H9 (cell line): ENCODE measurements at regions not wholly inside any gene's neighbourhood (a gene's known extent, or its start where the extent isn't known, plus 50 kb on each side); places are given as distances from the start of the nearest gene placed in this dataset.

ENCODE experiments used
- DNase-seq: peaks from one replicate; pipeline ENCODE4 v3.0.0-alpha.2; 2017
- H2AFZ ChIP-seq: one replicate; pipeline ENCODE4 v1.6.1; 2013; ENCODE audit warnings: mild to moderate bottlenecking, low read length, control low read depth, moderate library complexity
- H2AK5ac ChIP-seq: 2 replicates; pipeline ENCODE4 v1.6.1; 2013; ENCODE audit warnings: low read length, control low read depth, mixed read lengths; ENCODE audit not compliant: insufficient read length
- H2BK120ac ChIP-seq: one replicate; pipeline ENCODE4 v1.6.1; 2013; ENCODE audit warnings: low read depth, mild to moderate bottlenecking, low read length, control low read depth, inconsistent platforms; ENCODE audit not compliant: poor library complexity, severe bottlenecking
- H2BK12ac ChIP-seq: 2 replicates; pipeline ENCODE4 v1.6.1; 2013; ENCODE audit warnings: low read length, control low read depth, mixed read lengths, low read depth; ENCODE audit not compliant: insufficient read length
- H2BK15ac ChIP-seq: 2 replicates; pipeline ENCODE4 v1.6.1; 2013; ENCODE audit warnings: low read depth, low read length, control low read depth
- H2BK20ac ChIP-seq: one replicate; pipeline ENCODE4 v1.6.1; 2013; ENCODE audit warnings: low read depth, mild to moderate bottlenecking, low read length, control low read depth, inconsistent platforms; ENCODE audit not compliant: poor library complexity, severe bottlenecking
- H2BK5ac ChIP-seq: 2 replicates; pipeline ENCODE4 v1.6.1; 2013; ENCODE audit warnings: low read length, control low read depth, mixed read lengths; ENCODE audit not compliant: insufficient read length
- H3K14ac ChIP-seq: 2 replicates; pipeline ENCODE4 v1.6.1; 2013; ENCODE audit warnings: low read length, control low read depth; ENCODE audit not compliant: insufficient read depth
- H3K18ac ChIP-seq: 2 replicates; pipeline ENCODE4 v1.6.1; 2013; ENCODE audit warnings: low read depth, mild to moderate bottlenecking, mixed read lengths, low read length, control low read depth; ENCODE audit not compliant: insufficient read length
- H3K23ac ChIP-seq: 2 replicates; pipeline ENCODE4 v1.6.1; 2013; ENCODE audit warnings: low read length, control low read depth, mixed read lengths, low read depth; ENCODE audit not compliant: insufficient read length
- H3K23me2 ChIP-seq: 2 replicates; pipeline ENCODE4 v1.6.1; 2013; ENCODE audit warnings: low read depth, mild to moderate bottlenecking, mixed read lengths, low read length, control low read depth; ENCODE audit not compliant: insufficient read length, poor library complexity, severe bottlenecking
- H3K27ac ChIP-seq: 2 replicates; pipeline ENCODE4 v1.5.1; 2013; ENCODE audit warnings: low read length, control low read depth, mixed read lengths, low read depth; ENCODE audit not compliant: insufficient read length
- H3K27me3 ChIP-seq: 2 replicates; pipeline ENCODE4 v1.6.1; 2013; ENCODE audit warnings: low read length, control low read depth, inconsistent platforms; ENCODE audit not compliant: insufficient read depth
- H3K4ac ChIP-seq: 2 replicates; pipeline ENCODE4 v1.6.1; 2013; ENCODE audit warnings: low read depth, mild to moderate bottlenecking, control low read depth, inconsistent platforms, low read length, moderate library complexity
- H3K4me1 ChIP-seq: 2 replicates; pipeline ENCODE4 v1.6.1; 2013; ENCODE audit warnings: low read length, control low read depth, inconsistent platforms; ENCODE audit not compliant: insufficient read depth
- H3K4me2 ChIP-seq: 2 replicates; pipeline ENCODE4 v1.6.1; 2013; ENCODE audit warnings: low read length, control low read depth, mixed read lengths; ENCODE audit not compliant: insufficient read length, insufficient read depth
- H3K56ac ChIP-seq: 2 replicates; pipeline ENCODE4 v1.6.1; 2013; ENCODE audit warnings: low read depth, mild to moderate bottlenecking, mixed read lengths, low read length, control low read depth; ENCODE audit not compliant: insufficient read length
- H3K79me1 ChIP-seq: 2 replicates; pipeline ENCODE4 v1.6.1; 2013; ENCODE audit warnings: low read depth, mild to moderate bottlenecking, moderate library complexity, low read length, control low read depth, inconsistent platforms; ENCODE audit not compliant: insufficient read depth, poor library complexity, severe bottlenecking
- H3K79me2 ChIP-seq: 2 replicates; pipeline ENCODE4 v1.6.1; 2013; ENCODE audit warnings: low read length, control low read depth, inconsistent platforms; ENCODE audit not compliant: insufficient read depth
- H3K9ac ChIP-seq: 2 replicates; pipeline ENCODE4 v1.6.1; 2013; ENCODE audit warnings: low read length, control low read depth, mixed read lengths; ENCODE audit not compliant: insufficient read length; ENCODE audit errors: extremely low read depth
- H3K9me3 ChIP-seq: one replicate; pipeline ENCODE4 v1.6.1; 2013; ENCODE audit warnings: low read depth, low read length, inconsistent platforms; ENCODE audit not compliant: control insufficient read depth
- H3T11ph ChIP-seq: one replicate; pipeline ENCODE4 v1.6.1; 2013; ENCODE audit warnings: mild to moderate bottlenecking, low read length, control low read depth, inconsistent platforms
- H4K20me1 ChIP-seq: one replicate; pipeline ENCODE4 v1.6.1; 2013; ENCODE audit not compliant: control insufficient read depth, insufficient read length, insufficient read depth
- H4K5ac ChIP-seq: 2 replicates; pipeline ENCODE4 v1.6.1; 2013; ENCODE audit warnings: low read depth, mild to moderate bottlenecking, mixed read lengths, low read length, control low read depth; ENCODE audit not compliant: insufficient read length
- H4K8ac ChIP-seq: replicated peaks from 2 replicates; pipeline ENCODE4 v1.6.1; 2013; ENCODE audit warnings: low read length, control low read depth, mixed read lengths, low read depth; ENCODE audit not compliant: insufficient read length
- H4K91ac ChIP-seq: 2 replicates; pipeline ENCODE4 v1.6.1; 2013; ENCODE audit warnings: low read depth, mild to moderate bottlenecking, moderate library complexity, mixed read lengths, low read length, control low read depth; ENCODE audit not compliant: insufficient read length
- H3K27ac Mint-ChIP-seq, 3 experiments: 2 replicates in 2 of 3; 3 replicates in 1 of 3; pipeline ENCODE4 v1.8.0; 2020 to 2021; ENCODE audit warnings: mixed read lengths in 3 of 3, mild to moderate bottlenecking in 1 of 3, moderate library complexity in 1 of 3
- H3K27me3 Mint-ChIP-seq: 2 replicates; pipeline ENCODE4 v1.8.0; 2021; ENCODE audit warnings: low read depth, mild to moderate bottlenecking, moderate library complexity, mixed read lengths
- H3K36me3 Mint-ChIP-seq, 3 experiments: 2 replicates in 2 of 3; 3 replicates in 1 of 3; pipeline ENCODE4 v1.8.0; 2020 to 2021; ENCODE audit warnings: low read depth in 3 of 3, mixed read lengths in 3 of 3; ENCODE audit not compliant: insufficient read depth in 1 of 3
- H3K4me1 Mint-ChIP-seq, 2 experiments: 2 replicates each; pipeline ENCODE4 v1.8.0; 2020; ENCODE audit warnings: mixed read lengths in 2 of 2
- H3K4me3 Mint-ChIP-seq, 2 experiments: 2 replicates in 1 of 2; 3 replicates in 1 of 2; pipeline ENCODE4 v1.8.0; 2020 to 2021; ENCODE audit warnings: mild to moderate bottlenecking in 2 of 2, mixed read lengths in 2 of 2, moderate library complexity in 1 of 2
- H3K9me3 Mint-ChIP-seq, 2 experiments: 2 replicates in 1 of 2; 3 replicates in 1 of 2; pipeline ENCODE4 v1.8.0; 2020; ENCODE audit warnings: mild to moderate bottlenecking in 2 of 2, mixed read lengths in 2 of 2, moderate library complexity in 1 of 2
- WGBS: extraction: QIAGEN DNeasy Blood & Tissue Kit; methylation state at CpG from one replicate; pipeline ENCODE4 v1.1.7; 2013; ENCODE audit warnings: missing lambda C conversion rate, low lambda C conversion rate, mixed read lengths; ENCODE audit not compliant: insufficient read length; ENCODE audit errors: extremely low coverage; 5-methylcytosine and 5-hydroxymethylcytosine counted together
- TF ChIP-seq, protein P1 (sequence below): fragments of 200-600 bp; sonication (generic); conservative IDR thresholded peaks from 3 replicates; pipeline ENCODE4 v1.8.0; 2021; ENCODE audit warnings: antibody characterized with exemption, mild to moderate bottlenecking

DNA sequence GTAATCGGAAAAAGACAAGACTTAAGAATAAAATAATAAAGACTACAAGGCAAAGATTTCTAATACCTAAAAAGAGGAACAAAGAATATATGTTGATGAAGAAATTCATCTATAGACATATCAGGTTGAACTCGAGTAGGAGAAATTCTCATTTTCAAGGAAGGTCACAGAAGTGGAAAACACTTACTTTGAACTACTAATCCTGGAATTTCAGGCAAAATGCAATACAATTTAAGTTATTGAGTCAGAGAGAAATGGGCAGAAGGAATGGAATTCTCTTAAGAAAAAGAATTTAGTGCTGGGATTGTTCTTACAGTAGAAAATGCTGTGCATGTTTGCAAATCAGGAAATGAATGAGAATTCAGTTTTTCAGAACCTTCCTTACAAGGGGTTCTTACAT, 135.9 kb upstream of the TGFBR2 start:
- no peaks in the 10 kb centered on the region for H4K20me1 ChIP-seq
- H2BK5ac ChIP-seq: no peak overlapping the region
- H3K27ac Mint-ChIP-seq: no peak overlapping the region
- H3K18ac ChIP-seq: no peak overlapping the region
- WGBS: no CpG with 5 or more reads among the region's 2 CpGs
- no peak overlapping the region for H2AK5ac ChIP-seq
- H3K23ac ChIP-seq: no peak overlapping the region
- no peak overlapping the region for H3K56ac ChIP-seq
- TF ChIP-seq, protein P1, sequence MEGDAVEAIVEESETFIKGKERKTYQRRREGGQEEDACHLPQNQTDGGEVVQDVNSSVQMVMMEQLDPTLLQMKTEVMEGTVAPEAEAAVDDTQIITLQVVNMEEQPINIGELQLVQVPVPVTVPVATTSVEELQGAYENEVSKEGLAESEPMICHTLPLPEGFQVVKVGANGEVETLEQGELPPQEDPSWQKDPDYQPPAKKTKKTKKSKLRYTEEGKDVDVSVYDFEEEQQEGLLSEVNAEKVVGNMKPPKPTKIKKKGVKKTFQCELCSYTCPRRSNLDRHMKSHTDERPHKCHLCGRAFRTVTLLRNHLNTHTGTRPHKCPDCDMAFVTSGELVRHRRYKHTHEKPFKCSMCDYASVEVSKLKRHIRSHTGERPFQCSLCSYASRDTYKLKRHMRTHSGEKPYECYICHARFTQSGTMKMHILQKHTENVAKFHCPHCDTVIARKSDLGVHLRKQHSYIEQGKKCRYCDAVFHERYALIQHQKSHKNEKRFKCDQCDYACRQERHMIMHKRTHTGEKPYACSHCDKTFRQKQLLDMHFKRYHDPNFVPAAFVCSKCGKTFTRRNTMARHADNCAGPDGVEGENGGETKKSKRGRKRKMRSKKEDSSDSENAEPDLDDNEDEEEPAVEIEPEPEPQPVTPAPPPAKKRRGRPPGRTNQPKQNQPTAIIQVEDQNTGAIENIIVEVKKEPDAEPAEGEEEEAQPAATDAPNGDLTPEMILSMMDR: no peak
- no peak overlapping the region for H3K4ac ChIP-seq
- H2BK15ac ChIP-seq: no peak overlapping the region
- H3K9ac ChIP-seq: no peak overlapping the region
- H4K5ac ChIP-seq: no peak overlapping the region
- no peaks in the 10 kb centered on the region; a peak in 1 of 7 replicates for H3K36me3 Mint-ChIP-seq
- no peak overlapping the region for H2BK12ac ChIP-seq
- no peak overlapping the region for H3K27ac ChIP-seq
- H3K4me3 Mint-ChIP-seq: no peak overlapping the region
- H3K14ac ChIP-seq: no peak overlapping the region
- H3K9me3 Mint-ChIP-seq: no peaks in the 10 kb centered on the region; a peak in 1 of 5 replicates
- no peak for DNase-seq
- no peaks in the 10 kb centered on the region for H3K79me2 ChIP-seq
- H3K79me1 ChIP-seq: no peaks in the 10 kb centered on the region
- no peaks in the 10 kb centered on the region for H3K23me2 ChIP-seq
- H3K4me1 ChIP-seq: no peaks in the 10 kb centered on the region; the same call in 1 of the 2 replicates
- no peak overlapping the region for H2BK20ac ChIP-seq
- no peaks in the 10 kb centered on the region for H3K9me3 ChIP-seq
- H2AFZ ChIP-seq: no peak overlapping the region
- H2BK120ac ChIP-seq: no peak overlapping the region
- H3T11ph ChIP-seq: no peak overlapping the region
- H4K8ac ChIP-seq: no peak overlapping the region
- H3K27me3 ChIP-seq: no peaks in the 10 kb centered on the region
- H3K27me3 Mint-ChIP-seq: no peaks in the 10 kb centered on the region
- no peak overlapping the region for H4K91ac ChIP-seq
- no peak overlapping the region for H3K4me2 ChIP-seq
- H3K4me1 Mint-ChIP-seq: peaks cover 2% of the 10 kb centered on the region in 2 experiments; a peak in 1 of 4 replicates
